ENCODE measurements at regions not wholly inside any gene's neighbourhood (a gene's known extent, or its start where the extent isn't known, plus 50 kb on each side); places are given as distances from the start of the nearest gene placed in this dataset.

- DNase-seq (ENCODE audit: low read depth in 2 of 2) = no peak
Measured at GRCh38 chr6:168384045-168385036, 56.6 kb upstream of the SMOC2 start.

- no peak for DNase-seq (ENCODE audit: low read depth in 2 of 2)
Measured at GRCh38 chr6:168385037-168385759, 55.8 kb upstream of the SMOC2 start.

- DNase-seq (ENCODE audit: low read depth in 2 of 2) = no peak
Measured at GRCh38 chr6:168385858-168386735, 54.9 kb upstream of the SMOC2 start.

GRCh38 chr6:168386973-168387372 lies 54.0 kb upstream of the SMOC2 start:
- no peak for DNase-seq (ENCODE audit: low read depth in 2 of 2)

GRCh38 chr6:168387426-168387825 lies 53.6 kb upstream of the SMOC2 start:
- no peak for DNase-seq (ENCODE audit: low read depth in 2 of 2)

GRCh38 chr6:168387911-168388310 lies 53.1 kb upstream of the SMOC2 start:
- DNase-seq (ENCODE audit: low read depth in 2 of 2) = no peak

- DNase-seq (ENCODE audit: low read depth in 2 of 2) = no peak
Measured at GRCh38 chr6:168388641-168389633, 52.0 kb upstream of the SMOC2 start.

- no peak for DNase-seq (ENCODE audit: low read depth in 2 of 2)
Measured at GRCh38 chr6:168390749-168391420, 50.1 kb upstream of the SMOC2 start.

All from activated CD4-positive, alpha-beta T cell treated with anti-CD3 and anti-CD28 coated beads for 24 hours (primary cell).